ENCODE measurements at regions not wholly inside any gene's neighbourhood (a gene's known extent, or its start where the extent isn't known, plus 50 kb on each side); places are given as distances from the start of the nearest gene placed in this dataset.

DNA sequence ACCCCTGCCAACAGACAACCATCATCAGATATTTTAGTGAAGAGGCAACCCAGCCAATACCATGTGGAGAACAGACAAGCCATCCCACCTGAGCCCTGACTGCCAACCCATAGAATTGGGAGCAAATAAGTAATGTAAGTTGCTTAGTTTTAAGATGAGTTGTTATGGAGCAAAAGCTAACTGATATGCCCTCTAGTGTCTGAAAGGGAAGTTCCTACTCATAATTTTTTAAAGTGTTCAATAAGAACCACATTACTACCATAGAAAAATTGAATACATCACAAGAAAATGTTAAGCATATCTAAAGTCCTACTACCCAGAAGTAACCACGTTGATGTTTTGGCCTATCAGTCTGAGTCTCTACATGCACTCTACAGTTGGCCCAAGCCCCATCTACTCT, 50.8 kb upstream of the SLC36A4 start:
- no peak overlapping the region for H3K4me2 ChIP-seq
- H3K4me1 ChIP-seq = no peaks in the 10 kb centered on the region
- no peak overlapping the region for H3K27ac ChIP-seq
- no peak overlapping the region for H3K9ac ChIP-seq
- no peaks in the 10 kb centered on the region for H3K9me3 ChIP-seq
- TF ChIP-seq Cebpa-rat (IDR thresholded peaks at IDR 0.05) = no peak
- no peaks in the 10 kb centered on the region for H3K27me3 ChIP-seq
- H4K20me1 ChIP-seq = no peaks in the 10 kb centered on the region
- no peaks in the 10 kb centered on the region for H3K36me3 ChIP-seq
- H3K4me3 ChIP-seq = no peak overlapping the region

DNA sequence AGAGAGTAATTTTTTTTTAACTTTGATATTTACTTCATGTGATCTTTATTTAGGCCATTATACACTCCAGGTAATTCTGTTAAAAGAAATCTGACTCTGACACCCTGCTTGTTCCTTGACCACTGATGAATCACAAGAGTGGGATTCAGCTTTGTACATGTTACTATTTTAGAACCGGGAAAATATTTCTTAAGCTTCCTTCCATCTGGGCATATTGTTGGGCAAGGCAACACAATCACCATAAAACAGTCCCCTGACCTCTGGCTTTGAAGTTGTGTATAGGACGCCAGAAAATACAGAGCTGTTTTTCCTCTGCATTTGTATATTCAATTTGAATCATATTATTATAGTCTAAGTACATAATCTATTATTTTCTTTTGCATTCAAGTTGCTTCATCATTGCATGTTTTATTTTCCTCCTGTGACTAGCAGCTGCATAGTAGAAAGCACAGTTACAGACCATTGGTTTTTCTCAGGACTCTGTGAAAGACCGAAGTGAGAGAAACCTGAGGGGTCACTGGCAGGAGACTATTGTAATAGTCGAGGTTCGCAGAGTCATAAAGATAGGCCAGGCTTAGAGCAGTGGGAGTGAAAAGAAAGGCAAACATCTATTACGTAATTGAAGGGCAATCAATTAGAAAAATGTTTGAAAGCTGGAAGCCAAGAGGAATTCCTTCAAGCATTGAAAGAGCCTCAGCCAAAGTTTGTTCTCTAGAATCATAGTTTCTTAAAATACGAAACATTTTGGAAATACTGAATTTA, 51.8 kb upstream of the SLC36A4 start:
- Histone ChIP-seq H4K20me1 (no peaks in the 10 kb centered on the region), H3K27ac (no peak overlapping the region), H3K4me2 (no peak overlapping the region), H3K4me3 (no peak overlapping the region), H3K4me1 (no peaks in the 10 kb centered on the region), H3K27me3 (no peaks in the 10 kb centered on the region), H3K9me3 (no peaks in the 10 kb centered on the region), H3K9ac (no peak overlapping the region), H3K36me3 (no peaks in the 10 kb centered on the region)
- no peak for TF ChIP-seq Cebpa-rat (IDR thresholded peaks at IDR 0.05)

GRCh38 chr11:93250326-93250725, 52.5 kb upstream of the SLC36A4 start:
- Histone ChIP-seq H3K9ac (no peak overlapping the region), H3K4me2 (no peak overlapping the region), H3K27me3 (no peaks in the 10 kb centered on the region), H3K36me3 (no peaks in the 10 kb centered on the region), H4K20me1 (no peaks in the 10 kb centered on the region), H3K9me3 (no peaks in the 10 kb centered on the region), H3K27ac (no peak overlapping the region), H3K4me1 (no peaks in the 10 kb centered on the region), H3K4me3 (no peak overlapping the region)
- TF ChIP-seq Cebpa-rat (IDR thresholded peaks at IDR 0.05) = no peak

DNA sequence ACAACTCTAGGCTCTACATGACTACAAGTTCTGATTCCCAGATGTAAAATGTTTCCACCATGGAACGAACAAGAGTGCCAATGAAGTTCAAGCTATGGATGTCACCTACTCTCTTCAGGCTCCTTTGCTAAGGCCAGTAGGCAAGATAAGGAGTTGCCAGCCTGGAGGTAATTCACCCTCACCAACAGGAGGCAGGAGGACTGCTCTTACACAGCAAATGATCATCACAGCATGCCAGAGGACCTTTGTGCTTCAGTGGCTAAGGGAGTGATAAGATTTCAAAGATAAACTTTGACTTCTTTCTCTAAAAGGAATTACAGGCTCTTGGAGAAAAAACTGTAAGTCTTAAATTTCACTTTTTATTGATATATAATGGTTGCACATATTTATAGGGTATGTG, 54.1 kb upstream of the SLC36A4 start:
- Histone ChIP-seq H3K9ac (no peak overlapping the region), H3K36me3 (no peaks in the 10 kb centered on the region), H3K4me1 (no peaks in the 10 kb centered on the region), H3K27me3 (no peaks in the 10 kb centered on the region), H4K20me1 (no peaks in the 10 kb centered on the region), H3K4me2 (no peak overlapping the region), H3K9me3 (no peaks in the 10 kb centered on the region), H3K4me3 (no peak overlapping the region), H3K27ac (no peak overlapping the region)
- no peak for TF ChIP-seq Cebpa-rat (IDR thresholded peaks at IDR 0.05)

DNA sequence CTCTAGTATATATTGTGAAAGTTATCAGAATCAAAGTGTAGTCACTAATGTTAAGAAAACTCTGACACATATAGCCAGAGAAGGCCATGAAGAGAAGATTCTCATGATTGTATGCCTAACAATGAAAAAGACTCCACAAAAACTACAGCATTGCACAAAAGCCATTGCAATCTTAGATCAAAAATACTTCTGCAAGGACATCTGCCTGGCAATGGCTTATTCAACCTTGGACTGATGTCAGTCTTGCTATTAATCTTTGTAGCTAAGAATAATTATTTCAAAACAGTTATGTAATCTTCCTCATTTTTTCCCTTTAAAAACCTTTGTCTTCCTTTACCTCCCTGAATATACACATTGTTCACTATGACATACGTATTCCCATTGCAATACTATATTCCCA, 55.3 kb upstream of the SLC36A4 start:
- H3K4me3 ChIP-seq = no peak overlapping the region
- H3K36me3 ChIP-seq = no peaks in the 10 kb centered on the region
- no peaks in the 10 kb centered on the region for H3K4me1 ChIP-seq
- H3K27ac ChIP-seq = no peak overlapping the region
- no peaks in the 10 kb centered on the region for H3K9me3 ChIP-seq
- no peak overlapping the region for H3K4me2 ChIP-seq
- no peak for TF ChIP-seq Cebpa-rat (IDR thresholded peaks at IDR 0.05)
- H3K27me3 ChIP-seq = no peaks in the 10 kb centered on the region
- no peak overlapping the region for H3K9ac ChIP-seq
- H4K20me1 ChIP-seq = no peaks in the 10 kb centered on the region

- no peak for TF ChIP-seq Cebpa-rat (IDR thresholded peaks at IDR 0.05)
Measured at GRCh38 chr11:93256623-93257022, 58.8 kb upstream of the SLC36A4 start.

GRCh38 chr11:93267383-93267782, 63.2 kb upstream of the DEUP1 start:
- H3K4me2 ChIP-seq = no peak overlapping the region
- H3K9me3 ChIP-seq = peaks cover 5% of the 10 kb centered on the region; the same call in 1 of the 2 replicates
- H3K27ac ChIP-seq = no peak overlapping the region
- no peak for TF ChIP-seq Cebpa-rat (IDR thresholded peaks at IDR 0.05)
- H3K27me3 ChIP-seq = no peaks in the 10 kb centered on the region
- H3K4me1 ChIP-seq = no peaks in the 10 kb centered on the region
- no peaks in the 10 kb centered on the region for H3K36me3 ChIP-seq
- H3K4me3 ChIP-seq = no peak overlapping the region
- no peak overlapping the region for H3K9ac ChIP-seq
- no peaks in the 10 kb centered on the region for H4K20me1 ChIP-seq

More at GRCh38 chr11:93256623-93257022, 58.8 kb upstream of the SLC36A4 start:
- Histone ChIP-seq H4K20me1 (no peaks in the 10 kb centered on the region), H3K4me3 (no peak overlapping the region), H3K4me1 (no peaks in the 10 kb centered on the region), H3K9ac (no peak overlapping the region), H3K9me3 (peaks cover 15% of the 10 kb centered on the region), H3K4me2 (no peak overlapping the region), H3K27me3 (no peaks in the 10 kb centered on the region), H3K27ac (no peak overlapping the region), H3K36me3 (no peaks in the 10 kb centered on the region)

GRCh38 chr11:93268287-93269040, 62.1 kb upstream of the DEUP1 start:
- no peaks in the 10 kb centered on the region for H3K27me3 ChIP-seq
- no peaks in the 10 kb centered on the region for H3K4me1 ChIP-seq
- TF ChIP-seq Cebpa-rat (IDR thresholded peaks at IDR 0.05) = no peak
- H3K36me3 ChIP-seq = no peaks in the 10 kb centered on the region
- no peak overlapping the region for H3K4me3 ChIP-seq
- H3K9ac ChIP-seq = no peak overlapping the region
- H3K9me3 ChIP-seq = peaks cover 5% of the 10 kb centered on the region; the same call in 1 of the 2 replicates
- H3K27ac ChIP-seq = no peak overlapping the region
- H4K20me1 ChIP-seq = no peaks in the 10 kb centered on the region
- no peak overlapping the region for H3K4me2 ChIP-seq

DNA sequence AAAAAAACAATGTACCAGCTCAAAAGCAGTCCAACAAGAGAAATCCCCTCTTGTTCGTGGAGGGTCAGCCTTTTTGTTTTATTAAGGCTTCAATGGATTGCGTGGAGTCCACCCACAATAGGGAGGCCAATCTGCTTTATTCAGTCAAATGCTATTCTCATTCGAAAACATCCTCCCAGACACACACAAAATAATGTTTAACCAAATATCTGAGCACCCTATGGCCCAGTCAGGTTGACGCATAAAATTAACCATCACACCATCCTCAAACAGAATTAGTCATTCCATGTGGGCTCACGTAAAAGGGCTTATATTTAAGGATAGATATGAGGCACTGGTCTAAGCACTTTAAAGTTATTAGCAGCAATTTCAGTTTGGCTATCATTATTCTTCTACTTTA, 58.9 kb upstream of the DEUP1 start:
- no peaks in the 10 kb centered on the region for H3K27me3 ChIP-seq
- no peak overlapping the region for H3K4me2 ChIP-seq
- no peaks in the 10 kb centered on the region for H3K36me3 ChIP-seq
- H3K27ac ChIP-seq = no peak overlapping the region
- H3K9me3 ChIP-seq = peaks cover 5% of the 10 kb centered on the region; the same call in 1 of the 2 replicates
- no peaks in the 10 kb centered on the region for H4K20me1 ChIP-seq
- H3K4me3 ChIP-seq = no peak overlapping the region
- no peaks in the 10 kb centered on the region for H3K4me1 ChIP-seq
- no peak for TF ChIP-seq Cebpa-rat (IDR thresholded peaks at IDR 0.05)
- H3K9ac ChIP-seq = no peak overlapping the region

- Histone ChIP-seq H3K27ac (no peak overlapping the region), H4K20me1 (no peaks in the 10 kb centered on the region), H3K4me1 (peaks cover 5% of the 10 kb centered on the region; the same call in 1 of the 2 replicates), H3K4me2 (no peak overlapping the region), H3K27me3 (no peaks in the 10 kb centered on the region), H3K4me3 (no peak overlapping the region), H3K9me3 (no peaks in the 10 kb centered on the region), H3K9ac (no peak overlapping the region), H3K36me3 (no peaks in the 10 kb centered on the region)
- TF ChIP-seq Cebpa-rat (IDR thresholded peaks at IDR 0.05) = no peak
Measured at GRCh38 chr11:93274851-93275250, 55.7 kb upstream of the DEUP1 start.

Data from BLaER1 (cell line).